ENCODE measurements at regions not wholly inside any gene's neighbourhood (a gene's known extent, or its start where the extent isn't known, plus 50 kb on each side); places are given as distances from the start of the nearest gene placed in this dataset.
"Not testable (repeated sequence)": the region's sequence is repeated elsewhere in the genome, so short reads cannot be mapped to it uniquely, and the experiment has no call there.

DNA sequence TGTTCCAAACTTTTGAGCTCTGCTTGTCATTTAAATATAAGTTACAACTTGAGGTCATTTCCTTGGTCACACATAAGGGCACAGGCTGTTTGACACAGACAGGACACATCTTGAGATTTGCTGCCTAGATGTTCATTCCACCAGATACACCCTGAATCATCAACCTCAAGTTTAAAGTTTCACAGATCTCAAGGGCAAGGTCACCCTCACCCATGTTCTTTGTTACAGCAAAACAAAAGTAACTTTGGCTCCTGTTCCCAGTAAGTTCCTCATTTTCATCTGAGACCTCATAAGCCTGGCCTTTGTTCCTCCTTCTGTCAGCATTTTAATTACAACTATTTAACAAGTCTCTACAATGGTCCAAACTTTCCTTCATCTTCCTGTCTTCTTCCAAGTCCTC is 106.7 kb upstream of the CTSV start:
- TF ChIP-seq, protein P1, sequence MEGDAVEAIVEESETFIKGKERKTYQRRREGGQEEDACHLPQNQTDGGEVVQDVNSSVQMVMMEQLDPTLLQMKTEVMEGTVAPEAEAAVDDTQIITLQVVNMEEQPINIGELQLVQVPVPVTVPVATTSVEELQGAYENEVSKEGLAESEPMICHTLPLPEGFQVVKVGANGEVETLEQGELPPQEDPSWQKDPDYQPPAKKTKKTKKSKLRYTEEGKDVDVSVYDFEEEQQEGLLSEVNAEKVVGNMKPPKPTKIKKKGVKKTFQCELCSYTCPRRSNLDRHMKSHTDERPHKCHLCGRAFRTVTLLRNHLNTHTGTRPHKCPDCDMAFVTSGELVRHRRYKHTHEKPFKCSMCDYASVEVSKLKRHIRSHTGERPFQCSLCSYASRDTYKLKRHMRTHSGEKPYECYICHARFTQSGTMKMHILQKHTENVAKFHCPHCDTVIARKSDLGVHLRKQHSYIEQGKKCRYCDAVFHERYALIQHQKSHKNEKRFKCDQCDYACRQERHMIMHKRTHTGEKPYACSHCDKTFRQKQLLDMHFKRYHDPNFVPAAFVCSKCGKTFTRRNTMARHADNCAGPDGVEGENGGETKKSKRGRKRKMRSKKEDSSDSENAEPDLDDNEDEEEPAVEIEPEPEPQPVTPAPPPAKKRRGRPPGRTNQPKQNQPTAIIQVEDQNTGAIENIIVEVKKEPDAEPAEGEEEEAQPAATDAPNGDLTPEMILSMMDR (IDR thresholded peaks at IDR 0.05): not testable (repeated sequence)
- not testable (repeated sequence) for TF ChIP-seq EP300 (IDR thresholded peaks at IDR 0.05; ENCODE audit: low read depth); POLR2A (IDR thresholded peaks at IDR 0.05); POLR2AphosphoS5 (IDR thresholded peaks at IDR 0.05)

Measured in transverse colon (tissue), 4 donors.